ENCODE measurements at regions not wholly inside any gene's neighbourhood (a gene's known extent, or its start where the extent isn't known, plus 50 kb on each side); places are given as distances from the start of the nearest gene placed in this dataset.
"Not testable (repeated sequence)": the region's sequence is repeated elsewhere in the genome, so short reads cannot be mapped to it uniquely, and the experiment has no call there.

DNA sequence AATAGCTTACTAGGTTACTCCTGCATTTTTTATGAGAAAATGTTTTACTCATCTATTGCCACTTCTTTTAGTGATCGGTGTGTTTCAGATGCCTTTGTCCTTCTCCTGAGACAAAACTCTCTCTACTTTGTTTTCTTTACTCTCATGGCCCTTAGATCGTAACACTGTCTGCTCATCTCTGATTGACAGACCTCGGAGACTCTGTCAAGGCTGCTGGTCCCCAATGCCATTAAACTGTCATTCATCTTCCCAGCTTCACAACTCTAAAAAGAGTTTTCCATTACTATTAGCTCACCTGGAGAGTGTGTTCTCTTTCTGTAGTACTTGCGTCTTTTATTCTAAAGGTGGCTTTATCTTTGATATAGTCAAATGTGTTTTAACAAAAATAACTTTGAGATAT lies 765.2 kb downstream of the SLITRK1 start:
- H3K4me3 Mint-ChIP-seq: no peak overlapping the region
- ATAC-seq (no peak), DNase-seq (ENCODE audit: low spot score) (no peak)
- no peaks in the 10 kb centered on the region for H3K36me3 ChIP-seq (ENCODE audit: insufficient read depth)
- H3K4me2 ChIP-seq: no peak overlapping the region
- H3K27me3 Mint-ChIP-seq (ENCODE audit: insufficient read depth, low read depth, poor library complexity): no peaks in the 10 kb centered on the region
- no peak overlapping the region for H3K27ac Mint-ChIP-seq
- no peak overlapping the region for H2AFZ ChIP-seq
- H3K27ac ChIP-seq (ENCODE audit: low read depth): no peak overlapping the region
- no peaks in the 10 kb centered on the region for H3K79me2 ChIP-seq (replicated peaks; ENCODE audit: insufficient read depth)
- H4K20me1 ChIP-seq (replicated peaks; ENCODE audit: insufficient read depth): no peaks in the 10 kb centered on the region
- TF ChIP-seq, protein P1, sequence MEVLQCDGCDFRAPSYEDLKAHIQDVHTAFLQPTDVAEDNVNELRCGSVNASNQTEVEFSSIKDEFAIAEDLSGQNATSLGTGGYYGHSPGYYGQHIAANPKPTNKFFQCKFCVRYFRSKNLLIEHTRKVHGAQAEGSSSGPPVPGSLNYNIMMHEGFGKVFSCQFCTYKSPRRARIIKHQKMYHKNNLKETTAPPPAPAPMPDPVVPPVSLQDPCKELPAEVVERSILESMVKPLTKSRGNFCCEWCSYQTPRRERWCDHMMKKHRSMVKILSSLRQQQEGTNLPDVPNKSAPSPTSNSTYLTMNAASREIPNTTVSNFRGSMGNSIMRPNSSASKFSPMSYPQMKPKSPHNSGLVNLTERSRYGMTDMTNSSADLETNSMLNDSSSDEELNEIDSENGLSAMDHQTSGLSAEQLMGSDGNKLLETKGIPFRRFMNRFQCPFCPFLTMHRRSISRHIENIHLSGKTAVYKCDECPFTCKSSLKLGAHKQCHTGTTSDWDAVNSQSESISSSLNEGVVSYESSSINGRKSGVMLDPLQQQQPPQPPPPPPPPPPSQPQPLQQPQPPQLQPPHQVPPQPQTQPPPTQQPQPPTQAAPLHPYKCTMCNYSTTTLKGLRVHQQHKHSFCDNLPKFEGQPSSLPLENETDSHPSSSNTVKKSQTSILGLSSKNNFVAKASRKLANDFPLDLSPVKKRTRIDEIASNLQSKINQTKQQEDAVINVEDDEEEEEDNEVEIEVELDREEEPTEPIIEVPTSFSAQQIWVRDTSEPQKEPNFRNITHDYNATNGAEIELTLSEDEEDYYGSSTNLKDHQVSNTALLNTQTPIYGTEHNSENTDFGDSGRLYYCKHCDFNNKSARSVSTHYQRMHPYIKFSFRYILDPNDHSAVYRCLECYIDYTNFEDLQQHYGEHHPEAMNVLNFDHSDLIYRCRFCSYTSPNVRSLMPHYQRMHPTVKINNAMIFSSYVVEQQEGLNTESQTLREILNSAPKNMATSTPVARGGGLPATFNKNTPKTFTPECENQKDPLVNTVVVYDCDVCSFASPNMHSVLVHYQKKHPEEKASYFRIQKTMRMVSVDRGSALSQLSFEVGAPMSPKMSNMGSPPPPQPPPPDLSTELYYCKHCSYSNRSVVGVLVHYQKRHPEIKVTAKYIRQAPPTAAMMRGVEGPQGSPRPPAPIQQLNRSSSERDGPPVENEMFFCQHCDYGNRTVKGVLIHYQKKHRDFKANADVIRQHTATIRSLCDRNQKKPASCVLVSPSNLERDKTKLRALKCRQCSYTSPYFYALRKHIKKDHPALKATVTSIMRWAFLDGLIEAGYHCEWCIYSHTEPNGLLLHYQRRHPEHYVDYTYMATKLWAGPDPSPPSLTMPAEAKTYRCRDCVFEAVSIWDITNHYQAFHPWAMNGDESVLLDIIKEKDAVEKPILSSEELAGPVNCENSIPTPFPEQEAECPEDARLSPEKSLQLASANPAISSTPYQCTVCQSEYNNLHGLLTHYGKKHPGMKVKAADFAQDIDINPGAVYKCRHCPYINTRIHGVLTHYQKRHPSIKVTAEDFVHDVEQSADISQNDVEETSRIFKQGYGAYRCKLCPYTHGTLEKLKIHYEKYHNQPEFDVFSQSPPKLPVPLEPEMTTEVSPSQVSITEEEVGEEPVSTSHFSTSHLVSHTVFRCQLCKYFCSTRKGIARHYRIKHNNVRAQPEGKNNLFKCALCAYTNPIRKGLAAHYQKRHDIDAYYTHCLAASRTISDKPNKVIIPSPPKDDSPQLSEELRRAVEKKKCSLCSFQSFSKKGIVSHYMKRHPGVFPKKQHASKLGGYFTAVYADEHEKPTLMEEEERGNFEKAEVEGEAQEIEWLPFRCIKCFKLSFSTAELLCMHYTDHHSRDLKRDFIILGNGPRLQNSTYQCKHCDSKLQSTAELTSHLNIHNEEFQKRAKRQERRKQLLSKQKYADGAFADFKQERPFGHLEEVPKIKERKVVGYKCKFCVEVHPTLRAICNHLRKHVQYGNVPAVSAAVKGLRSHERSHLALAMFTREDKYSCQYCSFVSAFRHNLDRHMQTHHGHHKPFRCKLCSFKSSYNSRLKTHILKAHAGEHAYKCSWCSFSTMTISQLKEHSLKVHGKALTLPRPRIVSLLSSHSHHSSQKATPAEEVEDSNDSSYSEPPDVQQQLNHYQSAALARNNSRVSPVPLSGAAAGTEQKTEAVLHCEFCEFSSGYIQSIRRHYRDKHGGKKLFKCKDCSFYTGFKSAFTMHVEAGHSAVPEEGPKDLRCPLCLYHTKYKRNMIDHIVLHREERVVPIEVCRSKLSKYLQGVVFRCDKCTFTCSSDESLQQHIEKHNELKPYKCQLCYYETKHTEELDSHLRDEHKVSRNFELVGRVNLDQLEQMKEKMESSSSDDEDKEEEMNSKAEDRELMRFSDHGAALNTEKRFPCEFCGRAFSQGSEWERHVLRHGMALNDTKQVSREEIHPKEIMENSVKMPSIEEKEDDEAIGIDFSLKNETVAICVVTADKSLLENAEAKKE (CRISPR knock-in tag; IDR thresholded peaks at IDR 0.05): no peak
- TF ChIP-seq ZNF331 (CRISPR knock-in tag; IDR thresholded peaks at IDR 0.05; ENCODE audit: low read depth) (no peak), NANOG (IDR thresholded peaks at IDR 0.05; ENCODE audit: borderline replicate concordance) (no peak), CTCF (conservative IDR thresholded peaks at IDR 0.05; ENCODE audit: low read depth in 2 of 2) (no peak), ZNF114 (CRISPR knock-in tag; IDR thresholded peaks at IDR 0.05) (no peak)
- TF ChIP-seq, protein P2, sequence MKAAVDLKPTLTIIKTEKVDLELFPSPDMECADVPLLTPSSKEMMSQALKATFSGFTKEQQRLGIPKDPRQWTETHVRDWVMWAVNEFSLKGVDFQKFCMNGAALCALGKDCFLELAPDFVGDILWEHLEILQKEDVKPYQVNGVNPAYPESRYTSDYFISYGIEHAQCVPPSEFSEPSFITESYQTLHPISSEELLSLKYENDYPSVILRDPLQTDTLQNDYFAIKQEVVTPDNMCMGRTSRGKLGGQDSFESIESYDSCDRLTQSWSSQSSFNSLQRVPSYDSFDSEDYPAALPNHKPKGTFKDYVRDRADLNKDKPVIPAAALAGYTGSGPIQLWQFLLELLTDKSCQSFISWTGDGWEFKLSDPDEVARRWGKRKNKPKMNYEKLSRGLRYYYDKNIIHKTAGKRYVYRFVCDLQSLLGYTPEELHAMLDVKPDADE (IDR thresholded peaks at IDR 0.05): no peak
- TF ChIP-seq, protein P3, sequence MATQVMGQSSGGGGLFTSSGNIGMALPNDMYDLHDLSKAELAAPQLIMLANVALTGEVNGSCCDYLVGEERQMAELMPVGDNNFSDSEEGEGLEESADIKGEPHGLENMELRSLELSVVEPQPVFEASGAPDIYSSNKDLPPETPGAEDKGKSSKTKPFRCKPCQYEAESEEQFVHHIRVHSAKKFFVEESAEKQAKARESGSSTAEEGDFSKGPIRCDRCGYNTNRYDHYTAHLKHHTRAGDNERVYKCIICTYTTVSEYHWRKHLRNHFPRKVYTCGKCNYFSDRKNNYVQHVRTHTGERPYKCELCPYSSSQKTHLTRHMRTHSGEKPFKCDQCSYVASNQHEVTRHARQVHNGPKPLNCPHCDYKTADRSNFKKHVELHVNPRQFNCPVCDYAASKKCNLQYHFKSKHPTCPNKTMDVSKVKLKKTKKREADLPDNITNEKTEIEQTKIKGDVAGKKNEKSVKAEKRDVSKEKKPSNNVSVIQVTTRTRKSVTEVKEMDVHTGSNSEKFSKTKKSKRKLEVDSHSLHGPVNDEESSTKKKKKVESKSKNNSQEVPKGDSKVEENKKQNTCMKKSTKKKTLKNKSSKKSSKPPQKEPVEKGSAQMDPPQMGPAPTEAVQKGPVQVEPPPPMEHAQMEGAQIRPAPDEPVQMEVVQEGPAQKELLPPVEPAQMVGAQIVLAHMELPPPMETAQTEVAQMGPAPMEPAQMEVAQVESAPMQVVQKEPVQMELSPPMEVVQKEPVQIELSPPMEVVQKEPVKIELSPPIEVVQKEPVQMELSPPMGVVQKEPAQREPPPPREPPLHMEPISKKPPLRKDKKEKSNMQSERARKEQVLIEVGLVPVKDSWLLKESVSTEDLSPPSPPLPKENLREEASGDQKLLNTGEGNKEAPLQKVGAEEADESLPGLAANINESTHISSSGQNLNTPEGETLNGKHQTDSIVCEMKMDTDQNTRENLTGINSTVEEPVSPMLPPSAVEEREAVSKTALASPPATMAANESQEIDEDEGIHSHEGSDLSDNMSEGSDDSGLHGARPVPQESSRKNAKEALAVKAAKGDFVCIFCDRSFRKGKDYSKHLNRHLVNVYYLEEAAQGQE (IDR thresholded peaks at IDR 0.05; ENCODE audit: unreplicated experiment): no peak
- H3K4me1 ChIP-seq (ENCODE audit: insufficient read depth): no peaks in the 10 kb centered on the region
- H3K9me3 Mint-ChIP-seq: no peaks in the 10 kb centered on the region
- no peaks in the 10 kb centered on the region for H3K27me3 ChIP-seq (ENCODE audit: insufficient read depth)
- no peaks in the 10 kb centered on the region for H3K36me3 Mint-ChIP-seq (ENCODE audit: low read depth)
- no peaks in the 10 kb centered on the region for H3K9me2 ChIP-seq (ENCODE audit: insufficient read depth)
- H3K4me1 Mint-ChIP-seq: no peaks in the 10 kb centered on the region
- H3K4me3 ChIP-seq: no peak overlapping the region
- no peaks in the 10 kb centered on the region for H3F3A ChIP-seq (replicated peaks; ENCODE audit: low read depth)

DNA sequence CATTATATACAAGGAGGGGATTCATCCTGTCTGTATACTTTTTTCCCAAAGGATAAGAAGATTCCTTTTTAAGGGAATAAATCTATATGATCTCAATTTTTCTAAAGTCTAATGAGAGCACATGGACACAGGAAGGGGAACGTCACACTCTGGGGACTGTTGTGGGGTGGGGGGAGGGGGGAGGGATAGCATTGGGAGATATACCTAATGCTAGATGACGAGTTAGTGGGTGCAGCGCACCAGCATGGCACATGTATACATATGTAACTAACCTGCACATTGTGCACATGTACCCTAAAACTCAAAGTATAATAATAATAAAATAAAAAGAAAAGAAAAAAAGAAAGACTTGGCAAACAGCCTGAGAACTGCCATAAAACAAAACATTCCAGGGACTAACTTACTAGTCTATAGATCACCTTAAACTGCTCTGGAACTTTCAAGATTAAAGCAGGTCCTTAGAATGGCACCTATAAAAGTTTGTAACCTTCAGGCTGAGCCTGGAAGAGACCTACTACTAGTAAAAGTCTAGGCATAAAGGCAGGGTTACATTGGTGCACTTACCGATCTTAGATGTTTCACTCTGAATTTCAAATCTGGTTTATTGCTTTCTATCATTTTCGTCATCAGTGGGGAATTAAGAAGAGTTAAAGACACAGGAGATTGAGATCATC lies 780.6 kb downstream of the SLITRK1 start:
- H2AFZ ChIP-seq: peak overlapping the region; percentile 53; the same call in 1 of the 2 replicates

More for the DNA sequence above, 780.6 kb downstream of the SLITRK1 start:
- not testable (repeated sequence) for H3K9me2 ChIP-seq (ENCODE audit: insufficient read depth); H3K4me1 Mint-ChIP-seq; H3K27me3 Mint-ChIP-seq (ENCODE audit: insufficient read depth, low read depth, poor library complexity); H3K4me1 ChIP-seq (ENCODE audit: insufficient read depth); H4K20me1 ChIP-seq (replicated peaks; ENCODE audit: insufficient read depth); H3K4me3 Mint-ChIP-seq; H3K79me2 ChIP-seq (replicated peaks; ENCODE audit: insufficient read depth); H3K9me3 Mint-ChIP-seq; H3K4me2 ChIP-seq; H3K36me3 ChIP-seq (ENCODE audit: insufficient read depth); H3K27ac ChIP-seq (ENCODE audit: low read depth); H3K36me3 Mint-ChIP-seq (ENCODE audit: low read depth); H3F3A ChIP-seq (replicated peaks; ENCODE audit: low read depth); DNase-seq (ENCODE audit: low spot score); ATAC-seq; H3K27me3 ChIP-seq (ENCODE audit: insufficient read depth); H3K27ac Mint-ChIP-seq; H3K4me3 ChIP-seq
